Pancreas (tissue), 10 donors: ENCODE measurements at regions not wholly inside any gene's neighbourhood (a gene's known extent, or its start where the extent isn't known, plus 50 kb on each side); places are given as distances from the start of the nearest gene placed in this dataset.

Source experiments
- ATAC-seq, 4 donors: fragments of 200-7000 bp; cut with Tn5 transposase; one replicate each; pipeline versions ENCODE4 v1.8.0 to v1.9.1; 2020; ENCODE audit warnings: mild to moderate bottlenecking in 4 of 4, moderate library complexity in 4 of 4
- DNase-seq, 6 donors: peaks; one replicate each; pipeline ENCODE4 v3.0.0-alpha.2; 2020
- FAIRE-seq: peaks from 2 replicates; lab custom pipeline; 2012; peaks lifted over from hg19 to GRCh38; lab: Jason Lieb, UNC
- H3K27ac ChIP-seq, 4 donors: fragments of 200-600 bp; sonication (generic); 1 replicate in 3 of 4; 2 replicates in 1 of 4; pipeline versions ENCODE4 v1.5.0 to v1.8.0; 2020
- H3K27me3 ChIP-seq, 4 donors: fragments of 200-600 bp; one replicate each; pipeline ENCODE4 v1.8.0; 2021
- H3K36me3 ChIP-seq, 3 donors: fragments of 200-600 bp; sonication (generic) in 1 of 3; one replicate each; pipeline versions ENCODE4 v1.5.0 to v1.8.0; 2020 to 2021
- H3K4me1 ChIP-seq, 3 donors: fragments of 200-600 bp; one replicate each; pipeline ENCODE4 v1.8.0; 2021
- H3K4me3 ChIP-seq, 4 donors: fragments of 200-600 bp; sonication (generic) in 2 of 4; one replicate each; pipeline versions ENCODE4 v1.5.0 to v1.8.0; 2020 to 2021
- H3K9me3 ChIP-seq, 4 donors: fragments of 200-600 bp; one replicate each; pipeline ENCODE4 v1.8.0; 2021
- WGBS, 2 donors: extraction: QIAGEN DNeasy Blood & Tissue Kit; methylation state at CpG; one replicate each; pipeline ENCODE4 v1.1.7; 2013; 5-methylcytosine and 5-hydroxymethylcytosine counted together
- intact Hi-C, 3 donors: fragments of 100-400 bp; cut with DNase I; formaldehyde crosslinking; loops; one replicate each; pipeline versions ENCODE4 v1.11.1 to v1.14.2; 2022
- TF ChIP-seq, protein P1 (sequence below), 4 donors: fragments of 200-600 bp; sonication (generic) in 3 of 4; IDR thresholded peaks; one replicate each; pipeline versions ENCODE4 v1.5.0 to v1.8.0; 2021; ENCODE audit warnings: antibody characterized with exemption in 4 of 4
- donor health status: healthy with polysubstance abuse.
- donor health status: DM: no; HTN: no; CAD: no; lungs with moderate emphysema.
- donor health status: DM: no; HTN: no; CAD: no.
- donor health status: control.
- donor health status: control.
- donor health status: Bipolar disorder and iron deficiency.
- donor health status: DM: yes; HTN: yes; CAD: no.
- donor health status: DM: no; HTN: no; CAD: no.
- donor health status: DM: no; HTN: no; CAD: no.
- donor health status: DM: yes; HTN: yes; CAD: no.

DNA sequence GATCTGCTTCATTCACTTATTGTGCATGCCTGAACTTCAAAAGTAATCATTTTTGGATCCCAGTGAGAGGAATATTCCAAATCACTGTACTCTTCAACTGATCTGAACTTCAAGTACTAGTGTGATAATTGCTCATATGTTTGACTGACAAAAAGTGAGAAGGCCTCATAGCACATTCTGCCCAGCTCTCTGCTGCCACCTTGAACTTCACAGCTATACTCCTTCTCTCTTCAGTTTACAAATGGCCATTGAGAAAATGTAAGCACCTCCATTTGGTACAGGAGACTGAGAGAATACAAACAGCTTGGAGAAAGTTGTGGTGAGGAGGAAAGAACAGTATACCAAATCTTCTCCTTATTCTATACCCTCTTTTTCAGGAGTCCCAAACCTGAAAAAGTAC, 946.0 kb upstream of the CHAC2 start:
- no peaks in the 10 kb centered on the region for H3K27me3 ChIP-seq
- H3K4me1 ChIP-seq, result no peaks in the 10 kb centered on the region
- no peak for DNase-seq
- H3K27ac ChIP-seq, result no peak overlapping the region
- TF ChIP-seq, protein P1, sequence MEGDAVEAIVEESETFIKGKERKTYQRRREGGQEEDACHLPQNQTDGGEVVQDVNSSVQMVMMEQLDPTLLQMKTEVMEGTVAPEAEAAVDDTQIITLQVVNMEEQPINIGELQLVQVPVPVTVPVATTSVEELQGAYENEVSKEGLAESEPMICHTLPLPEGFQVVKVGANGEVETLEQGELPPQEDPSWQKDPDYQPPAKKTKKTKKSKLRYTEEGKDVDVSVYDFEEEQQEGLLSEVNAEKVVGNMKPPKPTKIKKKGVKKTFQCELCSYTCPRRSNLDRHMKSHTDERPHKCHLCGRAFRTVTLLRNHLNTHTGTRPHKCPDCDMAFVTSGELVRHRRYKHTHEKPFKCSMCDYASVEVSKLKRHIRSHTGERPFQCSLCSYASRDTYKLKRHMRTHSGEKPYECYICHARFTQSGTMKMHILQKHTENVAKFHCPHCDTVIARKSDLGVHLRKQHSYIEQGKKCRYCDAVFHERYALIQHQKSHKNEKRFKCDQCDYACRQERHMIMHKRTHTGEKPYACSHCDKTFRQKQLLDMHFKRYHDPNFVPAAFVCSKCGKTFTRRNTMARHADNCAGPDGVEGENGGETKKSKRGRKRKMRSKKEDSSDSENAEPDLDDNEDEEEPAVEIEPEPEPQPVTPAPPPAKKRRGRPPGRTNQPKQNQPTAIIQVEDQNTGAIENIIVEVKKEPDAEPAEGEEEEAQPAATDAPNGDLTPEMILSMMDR (IDR thresholded peaks at IDR 0.05), result no peak
- peak in 2 of 4 donors; percentile 39 to 51 for ATAC-seq
- no peak overlapping the region for H3K4me3 ChIP-seq
- no peaks in the 10 kb centered on the region for H3K9me3 ChIP-seq
- H3K36me3 ChIP-seq, result no peaks in the 10 kb centered on the region
- intact Hi-C loops, result no loop called here
- no peak for FAIRE-seq

DNA sequence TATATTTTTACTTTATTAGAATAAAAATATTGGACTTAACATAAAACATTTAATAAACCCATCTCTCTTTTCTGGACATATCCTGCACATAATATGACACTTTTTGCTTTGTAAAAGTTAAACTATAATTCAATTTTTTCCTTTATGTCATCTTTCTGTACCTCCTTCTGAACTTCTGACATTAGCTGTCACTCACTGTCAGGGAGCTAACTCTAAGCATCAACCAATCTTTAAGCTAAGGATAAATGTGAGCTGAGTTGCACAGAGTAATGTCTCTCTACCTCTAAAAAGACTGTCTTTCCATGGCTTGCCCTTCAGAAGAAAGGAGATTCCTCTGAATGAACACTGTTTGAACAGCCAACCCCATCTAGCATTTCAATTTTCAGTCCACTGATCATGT, 948.6 kb upstream of the CHAC2 start:
- H3K27ac ChIP-seq, result no peak overlapping the region
- ATAC-seq, result no peak
- no peak for FAIRE-seq
- TF ChIP-seq, protein P1 (IDR thresholded peaks at IDR 0.05), result no peak
- H3K27me3 ChIP-seq, result no peaks in the 10 kb centered on the region
- H3K4me1 ChIP-seq, result no peaks in the 10 kb centered on the region
- no peaks in the 10 kb centered on the region for H3K9me3 ChIP-seq
- intact Hi-C loops, result no loop called here
- H3K36me3 ChIP-seq, result no peaks in the 10 kb centered on the region
- H3K4me3 ChIP-seq, result no peak overlapping the region
- DNase-seq, result no peak

DNA sequence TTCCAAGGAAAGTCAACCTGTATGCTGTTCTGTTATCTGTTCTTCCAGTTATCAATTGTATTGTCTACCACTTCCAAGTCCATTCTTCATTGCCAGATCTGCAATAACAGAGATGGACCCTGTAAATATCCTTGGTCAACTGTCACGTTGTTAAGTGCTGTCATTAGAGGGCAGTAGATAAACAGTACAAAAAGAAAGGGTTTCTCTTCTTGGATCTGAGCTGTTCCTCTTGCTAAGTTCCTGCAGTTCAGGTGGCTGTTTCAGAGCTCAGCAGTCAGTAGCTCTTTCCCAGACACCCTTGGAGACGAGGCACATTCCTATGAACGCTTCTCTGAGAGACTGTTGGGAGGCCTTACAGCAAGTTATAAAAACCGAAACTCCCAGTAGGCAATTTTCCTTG, 957.1 kb upstream of the CHAC2 start:
- H3K9me3 ChIP-seq, result no peaks in the 10 kb centered on the region
- no peak for FAIRE-seq

DNA sequence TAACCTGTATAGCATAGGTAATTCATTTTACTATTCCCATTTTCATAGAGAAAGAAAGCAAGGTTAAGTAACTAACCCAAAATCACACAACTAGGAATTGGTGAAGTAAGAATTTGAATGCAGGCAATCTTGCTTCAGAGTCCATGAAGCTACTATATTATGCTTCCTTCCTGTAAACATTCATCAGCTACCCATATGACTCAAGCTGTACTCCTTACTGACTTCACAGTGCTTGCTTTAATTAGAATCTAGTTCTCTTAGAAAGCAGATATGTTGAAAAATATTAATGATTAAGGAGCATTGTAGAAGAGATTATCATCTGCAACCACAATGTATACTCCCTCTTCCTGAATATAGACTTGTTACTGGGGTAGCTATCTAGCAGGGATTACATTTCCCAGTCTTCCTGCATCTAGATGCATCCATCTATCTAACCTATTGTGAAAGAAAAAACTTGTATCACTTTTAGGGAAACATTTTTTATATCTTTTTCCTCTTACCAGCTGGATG, 961.6 kb upstream of the CHAC2 start:
- intact Hi-C loops, result no loop called here
- Histone ChIP-seq H3K27me3 (no peaks in the 10 kb centered on the region), H3K4me3 (no peak overlapping the region), H3K27ac (no peak overlapping the region), H3K36me3 (no peaks in the 10 kb centered on the region), H3K4me1 (no peaks in the 10 kb centered on the region), H3K9me3 (no peaks in the 10 kb centered on the region)
- DNase-seq (no peak), FAIRE-seq (no peak), ATAC-seq (no peak)
- TF ChIP-seq, protein P1 (IDR thresholded peaks at IDR 0.05), result no peak

More for the DNA sequence above, 957.1 kb upstream of the CHAC2 start:
- TF ChIP-seq, protein P1 (IDR thresholded peaks at IDR 0.05), result no peak
- intact Hi-C loops, result no loop called here
- H3K36me3 ChIP-seq, result no peaks in the 10 kb centered on the region
- H3K4me3 ChIP-seq, result no peak overlapping the region
- no peak overlapping the region for H3K27ac ChIP-seq
- DNase-seq (no peak), ATAC-seq (peak in 3 of 4 donors; percentile 76 to 97 (median 86))
- no peaks in the 10 kb centered on the region for H3K4me1 ChIP-seq
- H3K27me3 ChIP-seq, result no peaks in the 10 kb centered on the region
- 20 to 28% methylated on average over 4 of the region's 4 CpGs for WGBS, 2 donors

DNA sequence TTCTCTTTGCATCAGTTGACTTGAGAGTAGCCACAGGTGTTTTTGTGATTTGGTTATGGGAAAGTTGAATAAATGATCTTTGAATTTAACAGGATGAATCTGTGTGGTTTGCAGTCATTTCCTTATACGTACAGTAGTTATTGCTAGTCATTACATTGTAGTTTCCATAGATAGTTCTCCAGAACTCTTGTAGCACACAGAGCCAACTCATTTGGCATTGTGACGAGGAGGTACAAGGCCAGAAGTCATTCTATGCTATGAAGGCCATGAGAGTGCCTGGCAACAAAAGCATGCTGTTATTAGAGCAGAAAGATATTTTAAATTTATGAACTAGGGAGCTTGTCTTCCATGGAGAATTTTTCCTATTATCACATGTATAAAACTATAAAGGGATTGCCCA, 973.0 kb upstream of the CHAC2 start:
- TF ChIP-seq, protein P1 (IDR thresholded peaks at IDR 0.05), result no peak
- DNase-seq, result no peak
- Histone ChIP-seq H3K36me3 (no peaks in the 10 kb centered on the region), H3K9me3 (no peaks in the 10 kb centered on the region), H3K27ac (no peak overlapping the region), H3K27me3 (no peaks in the 10 kb centered on the region), H3K4me3 (no peak overlapping the region), H3K4me1 (no peaks in the 10 kb centered on the region)
- intact Hi-C loops, result no loop called here
- no peak for ATAC-seq
- FAIRE-seq, result no peak
- WGBS, 2 donors, result 70 to 73% methylated on average over 2 of the region's 2 CpGs
